GM12875 (cell line): ENCODE measurements at regions not wholly inside any gene's neighbourhood (a gene's known extent, or its start where the extent isn't known, plus 50 kb on each side); places are given as distances from the start of the nearest gene placed in this dataset.

Source experiments
- H3K4me3 ChIP-seq: one replicate; pipeline ENCODE4 v1.5.1; 2011; ENCODE audit warnings: low read depth, low read length, control low read depth
- TF ChIP-seq, protein P1 (sequence below): IDR thresholded peaks from 2 replicates; pipeline ENCODE4 v1.5.1; 2011; ENCODE audit warnings: low read depth, mild to moderate bottlenecking, control low read depth, inconsistent platforms, low read length, moderate library complexity, borderline replicate concordance; ENCODE audit not compliant: insufficient read depth

DNA sequence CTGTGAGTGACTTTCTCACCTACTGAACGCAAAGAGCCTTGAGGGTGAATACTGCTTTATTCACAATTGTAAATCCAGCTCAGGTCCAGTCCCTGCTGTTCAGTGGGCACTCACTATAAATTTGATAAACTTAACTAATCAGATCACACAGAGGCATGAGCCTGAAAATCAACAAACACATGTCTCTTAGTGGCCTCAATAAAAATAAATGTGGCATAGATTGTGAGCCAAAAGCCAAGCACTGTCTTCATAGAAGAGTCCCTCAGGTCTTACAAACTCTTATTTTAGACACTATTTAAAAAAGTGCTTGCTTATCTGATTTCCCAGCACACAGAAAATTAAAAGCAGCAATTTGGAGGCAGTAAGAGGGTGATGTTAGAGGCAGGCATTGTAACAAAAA lies 957.7 kb downstream of the SLITRK5 start:
- TF ChIP-seq, protein P1, sequence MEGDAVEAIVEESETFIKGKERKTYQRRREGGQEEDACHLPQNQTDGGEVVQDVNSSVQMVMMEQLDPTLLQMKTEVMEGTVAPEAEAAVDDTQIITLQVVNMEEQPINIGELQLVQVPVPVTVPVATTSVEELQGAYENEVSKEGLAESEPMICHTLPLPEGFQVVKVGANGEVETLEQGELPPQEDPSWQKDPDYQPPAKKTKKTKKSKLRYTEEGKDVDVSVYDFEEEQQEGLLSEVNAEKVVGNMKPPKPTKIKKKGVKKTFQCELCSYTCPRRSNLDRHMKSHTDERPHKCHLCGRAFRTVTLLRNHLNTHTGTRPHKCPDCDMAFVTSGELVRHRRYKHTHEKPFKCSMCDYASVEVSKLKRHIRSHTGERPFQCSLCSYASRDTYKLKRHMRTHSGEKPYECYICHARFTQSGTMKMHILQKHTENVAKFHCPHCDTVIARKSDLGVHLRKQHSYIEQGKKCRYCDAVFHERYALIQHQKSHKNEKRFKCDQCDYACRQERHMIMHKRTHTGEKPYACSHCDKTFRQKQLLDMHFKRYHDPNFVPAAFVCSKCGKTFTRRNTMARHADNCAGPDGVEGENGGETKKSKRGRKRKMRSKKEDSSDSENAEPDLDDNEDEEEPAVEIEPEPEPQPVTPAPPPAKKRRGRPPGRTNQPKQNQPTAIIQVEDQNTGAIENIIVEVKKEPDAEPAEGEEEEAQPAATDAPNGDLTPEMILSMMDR = no peak
- H3K4me3 ChIP-seq = no peak overlapping the region

DNA sequence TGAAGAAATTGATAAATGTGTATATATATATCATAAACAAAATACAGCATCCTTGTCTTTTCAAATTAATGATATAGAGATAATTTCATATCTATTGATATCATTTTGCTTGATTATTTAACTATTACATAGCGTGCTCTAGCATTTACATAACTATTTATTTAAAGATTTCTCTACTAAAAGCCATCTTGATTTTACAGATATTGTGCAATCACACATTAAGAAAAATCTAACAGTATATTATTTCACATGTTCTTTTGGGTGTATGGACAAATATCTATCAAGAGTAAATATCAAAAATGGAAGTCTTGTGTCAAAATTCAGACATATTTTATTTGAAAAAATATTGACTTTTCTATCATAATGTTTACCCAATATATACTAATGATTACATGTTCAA lies 966.8 kb downstream of the SLITRK5 start:
- TF ChIP-seq, protein P1 = no peak
- H3K4me3 ChIP-seq = no peak overlapping the region

DNA sequence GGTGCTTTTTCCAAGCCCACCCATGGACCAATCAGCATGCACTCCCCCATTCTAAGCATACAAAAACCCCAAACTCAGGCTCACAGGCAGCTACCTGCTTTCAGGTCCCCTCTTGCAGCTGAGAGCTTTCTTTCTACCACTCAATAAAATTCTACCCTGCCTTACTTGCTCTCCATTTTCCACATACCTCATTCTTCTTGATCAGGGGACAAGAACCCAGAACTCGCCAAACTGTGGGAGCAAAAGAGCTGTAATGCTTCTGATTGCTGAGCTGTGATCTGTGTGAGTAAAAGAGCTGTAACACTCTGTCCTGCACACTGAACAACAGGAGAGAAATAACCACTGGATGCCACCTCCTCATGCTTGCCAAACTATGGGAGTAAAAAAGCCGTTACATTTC lies 972.1 kb downstream of the SLITRK5 start:
- TF ChIP-seq, protein P1 = no peak
- H3K4me3 ChIP-seq = no peak overlapping the region

DNA sequence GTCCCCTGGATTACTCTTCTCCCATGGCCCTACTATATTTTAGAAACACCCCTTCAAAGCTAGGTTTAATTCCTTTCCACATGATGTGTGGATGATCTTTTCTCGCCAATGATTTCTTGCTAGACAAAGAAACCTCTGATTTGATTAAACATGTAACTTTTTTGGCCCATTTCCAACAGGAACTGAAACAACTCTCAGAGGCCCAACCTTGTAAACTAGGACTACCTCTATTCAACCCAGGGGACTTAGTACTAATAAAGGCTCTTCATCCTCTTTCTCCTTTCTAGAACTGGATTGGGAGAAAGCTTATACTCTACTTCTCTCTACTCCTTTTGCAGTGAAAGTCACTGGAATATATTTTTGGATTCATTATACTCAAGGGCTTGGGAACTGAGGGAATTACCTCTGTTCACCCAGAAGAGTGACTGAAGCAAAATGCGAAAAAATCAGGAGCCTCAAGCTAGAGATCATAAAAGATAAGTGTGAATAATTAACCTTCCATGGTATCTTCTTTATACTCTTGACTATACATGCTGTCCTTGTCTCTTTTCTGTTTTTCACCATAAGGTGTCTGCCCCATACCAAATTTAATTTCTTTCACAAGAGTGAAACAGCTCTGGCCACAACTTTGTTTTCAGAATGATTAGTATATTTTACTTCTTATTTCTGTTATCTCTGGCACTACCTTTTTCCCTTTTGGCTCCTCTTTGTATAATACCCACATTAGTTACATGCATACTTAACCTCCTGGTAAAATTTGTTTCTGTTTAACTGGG lies 977.6 kb downstream of the SLITRK5 start:
- TF ChIP-seq, protein P1 = no peak
- no peak overlapping the region for H3K4me3 ChIP-seq

GRCh38 chr13:88649855-88650254 lies 978.7 kb downstream of the SLITRK5 start:
- no peak overlapping the region for H3K4me3 ChIP-seq
- TF ChIP-seq, protein P1 = no peak

DNA sequence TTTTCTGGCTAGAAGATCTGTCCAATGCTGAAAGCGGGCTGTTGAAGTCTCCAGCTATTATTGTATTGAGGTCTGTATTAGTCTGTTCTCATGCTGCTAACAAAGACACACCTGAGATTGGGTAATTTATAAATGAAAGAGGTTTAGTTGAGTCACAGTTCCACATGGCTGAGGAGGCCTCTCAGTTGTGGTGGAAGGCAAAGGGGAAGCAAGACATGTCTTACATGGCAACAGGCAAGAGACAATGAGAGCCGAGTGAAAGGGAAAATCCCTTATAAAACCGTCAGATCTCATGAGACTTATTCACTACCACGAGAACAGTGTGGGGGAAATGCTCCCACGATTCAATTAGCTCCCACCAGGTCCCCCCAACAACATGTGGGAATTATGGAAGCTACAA lies 980.4 kb downstream of the SLITRK5 start:
- TF ChIP-seq, protein P1 = no peak
- no peak overlapping the region for H3K4me3 ChIP-seq

DNA sequence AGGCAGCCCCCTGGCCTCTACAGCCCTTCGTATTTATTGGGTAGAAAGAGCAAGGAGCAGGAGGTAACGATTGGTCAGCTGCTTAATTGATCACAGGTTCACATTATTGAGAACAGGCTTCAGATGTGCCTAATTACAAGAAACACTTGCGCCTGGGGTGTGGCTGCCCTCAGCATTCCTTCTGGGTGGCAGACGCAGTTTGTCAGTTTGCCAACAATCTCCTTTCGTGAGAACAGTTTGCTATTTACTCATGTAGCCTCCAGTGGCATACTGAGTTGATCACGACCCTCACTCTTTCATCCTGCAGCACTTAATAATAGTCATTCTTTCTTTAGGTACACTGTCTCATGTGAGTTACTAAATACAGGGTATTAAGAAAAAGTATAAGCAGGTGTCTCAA lies 985.6 kb downstream of the SLITRK5 start:
- H3K4me3 ChIP-seq = no peak overlapping the region
- TF ChIP-seq, protein P1 = no peak
